GM20000 (cell line): ENCODE measurements at regions not wholly inside any gene's neighbourhood (a gene's known extent, or its start where the extent isn't known, plus 50 kb on each side); places are given as distances from the start of the nearest gene placed in this dataset.

Experiments
- DNase-seq: peaks from one replicate; pipeline ENCODE4 v3.0.0; 2012; ENCODE audit warnings: low spot score
- TF ChIP-seq, protein P1 (sequence below): IDR thresholded peaks from 2 replicates; pipeline ENCODE4 v1.5.1; 2012; ENCODE audit warnings: mild to moderate bottlenecking, control low read depth; ENCODE audit errors: extremely low read depth, missing control alignments

DNA sequence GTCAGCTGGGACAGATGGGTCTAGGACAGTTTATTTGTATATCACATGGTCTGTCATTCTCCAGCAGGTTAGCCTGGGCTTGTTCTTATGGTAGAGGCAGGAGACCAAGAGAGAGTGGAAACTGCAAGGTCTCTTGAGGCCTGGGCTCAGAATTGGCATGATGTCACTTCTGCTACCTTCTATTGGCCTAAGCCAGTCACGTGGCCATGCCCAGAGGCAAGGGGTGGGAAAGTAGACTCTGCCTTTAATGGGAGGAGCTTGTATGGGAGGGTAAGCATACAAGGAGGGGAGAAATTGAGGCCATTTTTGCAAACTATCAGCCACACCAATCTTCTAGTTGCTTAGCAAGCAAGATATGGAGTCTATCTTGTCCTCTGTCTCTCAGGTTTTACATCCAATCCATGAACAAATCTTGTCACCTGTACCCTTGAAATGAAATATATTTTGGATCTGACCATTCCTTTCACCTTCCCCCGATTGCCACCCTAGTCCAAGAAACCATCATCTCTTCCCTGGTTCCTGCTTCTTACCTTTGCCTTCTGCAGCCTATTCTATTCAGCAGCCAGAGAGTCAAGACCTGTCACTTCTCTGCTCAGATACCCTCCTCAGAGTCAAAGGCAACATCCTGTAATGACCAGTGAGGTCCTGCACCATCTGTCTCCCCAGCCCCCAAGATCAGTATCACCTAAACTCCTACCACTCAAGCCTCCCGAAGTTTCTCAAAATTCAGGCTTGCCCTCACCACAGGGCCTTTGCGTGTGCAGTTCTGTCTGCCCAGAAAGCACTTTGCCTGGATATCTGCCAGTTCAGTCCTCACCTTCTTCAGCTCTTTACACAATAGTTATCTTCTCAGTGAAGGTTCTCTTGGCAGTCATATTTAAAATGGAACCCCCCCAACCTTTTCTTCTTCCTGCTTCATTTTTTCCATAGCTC lies 240.0 kb downstream of the LOXHD1 start:
- TF ChIP-seq, protein P1, sequence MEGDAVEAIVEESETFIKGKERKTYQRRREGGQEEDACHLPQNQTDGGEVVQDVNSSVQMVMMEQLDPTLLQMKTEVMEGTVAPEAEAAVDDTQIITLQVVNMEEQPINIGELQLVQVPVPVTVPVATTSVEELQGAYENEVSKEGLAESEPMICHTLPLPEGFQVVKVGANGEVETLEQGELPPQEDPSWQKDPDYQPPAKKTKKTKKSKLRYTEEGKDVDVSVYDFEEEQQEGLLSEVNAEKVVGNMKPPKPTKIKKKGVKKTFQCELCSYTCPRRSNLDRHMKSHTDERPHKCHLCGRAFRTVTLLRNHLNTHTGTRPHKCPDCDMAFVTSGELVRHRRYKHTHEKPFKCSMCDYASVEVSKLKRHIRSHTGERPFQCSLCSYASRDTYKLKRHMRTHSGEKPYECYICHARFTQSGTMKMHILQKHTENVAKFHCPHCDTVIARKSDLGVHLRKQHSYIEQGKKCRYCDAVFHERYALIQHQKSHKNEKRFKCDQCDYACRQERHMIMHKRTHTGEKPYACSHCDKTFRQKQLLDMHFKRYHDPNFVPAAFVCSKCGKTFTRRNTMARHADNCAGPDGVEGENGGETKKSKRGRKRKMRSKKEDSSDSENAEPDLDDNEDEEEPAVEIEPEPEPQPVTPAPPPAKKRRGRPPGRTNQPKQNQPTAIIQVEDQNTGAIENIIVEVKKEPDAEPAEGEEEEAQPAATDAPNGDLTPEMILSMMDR, result no peak

DNA sequence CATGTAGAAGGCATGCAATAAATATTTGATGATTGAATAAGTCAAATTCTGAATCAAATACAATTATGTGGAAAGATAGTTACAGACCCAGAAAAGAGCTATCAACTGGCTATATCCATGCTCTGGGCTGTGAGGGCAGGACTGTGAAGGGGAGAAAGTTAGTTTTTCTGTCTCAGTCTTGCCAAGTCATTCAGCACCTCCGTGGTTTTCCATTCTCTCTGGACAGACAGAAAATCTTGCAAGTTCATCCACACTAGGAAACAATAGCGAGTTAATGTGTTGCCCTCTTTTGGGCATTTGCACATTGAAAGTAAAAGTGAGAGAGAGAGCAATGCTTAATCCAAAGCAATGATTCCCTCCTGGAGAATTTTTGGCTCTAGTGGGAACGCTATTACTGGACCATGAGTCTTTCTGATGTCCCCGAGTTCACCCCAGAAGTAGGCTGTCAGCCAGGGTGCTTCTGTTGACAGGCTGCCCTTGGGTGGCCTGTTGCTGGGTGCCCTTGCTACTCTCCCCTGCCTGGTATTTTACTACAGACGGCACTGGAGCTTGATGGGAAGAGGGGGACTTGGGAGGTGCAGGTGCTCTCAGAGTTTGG lies 238.3 kb downstream of the LOXHD1 start:
- TF ChIP-seq, protein P1, result no peak
- DNase-seq, result no peak

More for the DNA sequence above, 240.0 kb downstream of the LOXHD1 start:
- no peak for DNase-seq

DNA sequence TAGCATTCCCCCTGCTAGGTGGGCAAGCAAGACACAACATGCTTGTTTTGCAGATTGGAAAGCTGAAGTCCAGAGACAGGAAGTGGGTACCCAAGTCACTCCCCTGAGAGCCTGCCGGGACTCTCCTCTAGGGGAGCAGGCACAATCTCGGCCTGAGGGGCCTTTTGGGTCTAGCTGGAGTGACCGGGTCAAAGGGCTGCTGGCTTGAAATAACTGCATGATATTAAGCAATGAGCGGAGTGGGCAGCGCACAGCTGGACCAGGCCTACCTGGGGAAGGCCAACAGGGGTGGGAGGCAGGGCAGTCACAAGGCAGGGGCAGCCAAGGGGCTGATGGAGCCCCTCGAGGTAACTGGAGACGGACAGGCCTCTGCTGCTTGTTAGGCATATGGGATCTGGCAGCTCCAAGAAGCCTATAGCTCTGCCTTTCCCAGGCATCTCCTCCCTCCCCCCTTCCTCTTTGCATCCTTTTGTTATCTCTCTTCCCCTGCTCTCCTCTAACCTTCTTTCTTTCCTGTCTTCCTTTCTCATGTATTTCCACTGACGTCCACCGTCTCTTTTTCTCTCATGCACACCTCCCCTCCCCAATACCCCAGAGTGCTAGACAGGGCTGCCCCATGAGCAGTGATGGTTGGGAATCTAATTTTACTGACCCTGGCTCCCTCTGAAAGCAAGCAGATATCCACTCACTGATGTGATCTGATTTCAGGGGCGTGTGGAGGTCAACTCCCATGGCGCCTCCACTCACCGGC lies 237.5 kb downstream of the LOXHD1 start:
- TF ChIP-seq, protein P1, result no peak
- DNase-seq, result no peak

DNA sequence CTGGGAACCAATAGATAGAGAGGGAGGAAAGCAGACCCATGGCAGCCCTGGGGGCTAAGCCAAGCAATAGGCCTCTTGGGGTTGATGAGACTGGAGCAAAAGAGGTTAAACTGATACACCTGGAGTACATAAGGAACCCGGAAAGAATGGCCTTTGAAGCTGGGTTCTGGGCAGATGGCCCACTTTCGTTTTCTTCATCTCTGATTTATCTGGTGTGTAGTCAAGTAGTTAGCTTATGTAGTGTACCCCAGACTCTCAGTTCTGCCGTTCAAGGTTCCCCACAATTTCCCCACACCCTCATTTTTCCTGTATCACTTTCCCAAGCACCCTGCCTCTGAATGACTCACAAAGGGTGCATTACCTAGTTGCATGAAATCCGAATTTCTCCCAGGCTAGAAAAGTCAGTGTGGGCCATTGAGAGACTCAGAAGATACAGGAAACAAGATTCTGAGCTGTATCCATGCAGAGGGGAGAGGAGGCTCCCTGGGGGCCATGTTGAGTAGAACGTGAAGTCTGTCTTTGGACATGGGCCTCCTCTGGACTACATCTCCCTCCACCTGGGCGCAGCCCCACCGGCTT lies 235.0 kb downstream of the LOXHD1 start:
- TF ChIP-seq, protein P1, result no peak

DNA sequence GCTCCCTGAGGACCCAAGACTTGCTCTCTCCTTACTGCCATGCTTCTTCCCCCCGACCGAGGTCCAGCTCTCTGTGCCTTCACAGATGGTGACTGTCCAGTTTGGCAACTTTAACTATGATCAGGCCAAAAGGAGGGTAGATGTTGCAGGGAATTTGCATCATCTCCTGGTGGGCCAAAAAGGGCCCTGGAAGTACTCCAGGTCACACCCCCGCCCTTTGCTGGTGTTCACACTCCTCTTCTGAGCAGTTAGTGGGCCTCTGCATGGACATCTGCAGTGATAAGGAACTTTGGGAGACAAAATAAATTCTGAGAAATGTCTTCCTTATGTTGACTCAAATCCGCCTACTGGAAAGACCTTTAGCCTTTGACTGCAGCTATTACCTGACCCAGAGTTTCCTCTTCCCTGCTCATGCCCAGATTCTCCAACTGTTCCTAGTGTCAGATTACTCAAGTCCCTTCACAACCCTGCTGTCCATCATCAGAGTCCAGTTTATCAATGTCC lies 234.4 kb downstream of the LOXHD1 start:
- DNase-seq, result no peak
- TF ChIP-seq, protein P1, result no peak

More for the DNA sequence above, 235.0 kb downstream of the LOXHD1 start:
- no peak for DNase-seq

DNA sequence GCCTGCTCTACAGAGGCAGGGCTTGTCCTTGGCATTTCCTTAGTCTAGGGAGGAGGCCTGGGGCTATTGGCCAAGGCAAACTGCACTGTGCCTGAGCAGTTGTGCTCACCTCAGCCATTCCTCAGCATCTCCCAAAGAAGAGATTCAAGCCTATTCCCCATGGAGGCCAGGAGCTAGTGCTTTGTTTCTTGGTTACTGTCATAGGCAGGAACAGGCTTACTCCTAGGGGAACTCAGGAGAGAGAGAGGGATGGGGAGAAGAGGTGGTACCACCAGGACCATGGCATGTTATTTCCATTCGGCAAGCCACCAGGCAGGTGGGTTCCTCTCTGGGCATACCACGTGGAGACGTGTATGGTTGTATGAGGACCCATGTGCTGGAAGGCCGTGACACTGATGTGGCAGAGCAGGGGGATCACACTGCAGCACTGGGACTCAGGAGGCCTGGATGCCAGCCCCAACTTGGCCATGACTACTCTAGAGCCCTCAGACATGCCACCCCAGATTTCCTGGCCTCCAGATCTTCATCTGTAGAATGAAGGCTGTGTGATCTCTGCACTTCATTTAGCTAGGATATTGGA lies 233.7 kb downstream of the LOXHD1 start:
- DNase-seq, result no peak
- TF ChIP-seq, protein P1, result no peak
